GM21528 (cell line): ENCODE measurements at regions not wholly inside any gene's neighbourhood (a gene's known extent, or its start where the extent isn't known, plus 50 kb on each side); places are given as distances from the start of the nearest gene placed in this dataset.

Experiments used
- ATAC-seq: cut with Tn5 transposase; IDR thresholded peaks from one replicate; pipeline ENCODE4 v1.9.1; 2021; ENCODE audit warnings: mild to moderate bottlenecking, moderate library complexity; ENCODE audit not compliant: unreplicated experiment, low FRiP score

- no peak for ATAC-seq
These were observed 85.6 kb downstream of the CD8B2 start for GRCh38 chr2:106572541-106573450.

GRCh38 chr2:106573773-106574172 is 86.6 kb downstream of the CD8B2 start:
- no peak for ATAC-seq

GRCh38 chr2:106575955-106576354 is 88.8 kb downstream of the CD8B2 start:
- ATAC-seq: no peak

- ATAC-seq: no peak
These were observed 90.1 kb downstream of the CD8B2 start for GRCh38 chr2:106577255-106577651.

GRCh38 chr2:106579750-106580197 is 92.6 kb downstream of the CD8B2 start:
- ATAC-seq: no peak

- no peak for ATAC-seq
These were observed 93.1 kb downstream of the CD8B2 start for GRCh38 chr2:106580241-106580640.

- ATAC-seq: no peak
These were observed 94.2 kb downstream of the CD8B2 start for GRCh38 chr2:106581328-106581727.

- no peak for ATAC-seq
These were observed 94.6 kb downstream of the CD8B2 start for GRCh38 chr2:106581755-106582147.

GRCh38 chr2:106582148-106583143 is 95.3 kb downstream of the CD8B2 start:
- peak; percentile 80 for ATAC-seq

GRCh38 chr2:106584304-106584954 is 97.3 kb downstream of the CD8B2 start:
- ATAC-seq: no peak

- ATAC-seq: no peak
These were observed 109.7 kb downstream of the CD8B2 start for GRCh38 chr2:106596844-106597243.

- ATAC-seq: no peak
These were observed 112.4 kb downstream of the CD8B2 start for GRCh38 chr2:106599540-106599939.

GRCh38 chr2:106602042-106602441 is 114.9 kb downstream of the CD8B2 start:
- ATAC-seq: no peak

- no peak for ATAC-seq
These were observed 119.5 kb downstream of the CD8B2 start for GRCh38 chr2:106606652-106607051.

- ATAC-seq: no peak
These were observed 120.2 kb downstream of the CD8B2 start for GRCh38 chr2:106607371-106607770.

GRCh38 chr2:106609780-106610179 is 122.6 kb downstream of the CD8B2 start:
- ATAC-seq: no peak

- no peak for ATAC-seq
These were observed 127.5 kb downstream of the CD8B2 start for GRCh38 chr2:106614511-106615291.

GRCh38 chr2:106618614-106619013 is 131.4 kb downstream of the CD8B2 start:
- no peak for ATAC-seq

- ATAC-seq: no peak
These were observed 136.3 kb downstream of the CD8B2 start for GRCh38 chr2:106623456-106623855.
